ENCODE measurements at regions not wholly inside any gene's neighbourhood (a gene's known extent, or its start where the extent isn't known, plus 50 kb on each side); places are given as distances from the start of the nearest gene placed in this dataset.
"Not testable (repeated sequence)": the region's sequence is repeated elsewhere in the genome, so short reads cannot be mapped to it uniquely, and the experiment has no call there.

- no peak for ATAC-seq
Measured at GRCh38 chr10:31188792-31189406, 130.1 kb upstream of the ZEB1 start.

- ATAC-seq, result no peak
Measured at GRCh38 chr10:31190488-31190887, 128.5 kb upstream of the ZEB1 start.

- ATAC-seq, result no peak
Measured at GRCh38 chr10:31192475-31192874, 126.5 kb upstream of the ZEB1 start.

- no peak for ATAC-seq
Measured at GRCh38 chr10:31194986-31195385, 124.0 kb upstream of the ZEB1 start.

GRCh38 chr10:31197886-31198285 is 121.1 kb upstream of the ZEB1 start:
- ATAC-seq, result no peak

- no peak for ATAC-seq
Measured at GRCh38 chr10:31204090-31204489, 114.9 kb upstream of the ZEB1 start.

- ATAC-seq, result no peak
Measured at GRCh38 chr10:31207636-31208035, 111.4 kb upstream of the ZEB1 start.

GRCh38 chr10:31209478-31209877 is 109.5 kb upstream of the ZEB1 start:
- ATAC-seq, result no peak

GRCh38 chr10:31210190-31210589 is 108.8 kb upstream of the ZEB1 start:
- ATAC-seq, result no peak

- ATAC-seq, result no peak
Measured at GRCh38 chr10:31213959-31214358, 105.1 kb upstream of the ZEB1 start.

GRCh38 chr10:31215052-31215451 is 104.0 kb upstream of the ZEB1 start:
- ATAC-seq, result no peak

GRCh38 chr10:31219306-31219705 is 99.7 kb upstream of the ZEB1 start:
- ATAC-seq, result no peak

- ATAC-seq, result not testable (repeated sequence)
Measured at GRCh38 chr10:31228780-31229179, 90.2 kb upstream of the ZEB1 start.

- no peak for ATAC-seq
Measured at GRCh38 chr10:31239961-31240360, 79.1 kb upstream of the ZEB1 start.

GRCh38 chr10:31242902-31243301 is 76.1 kb upstream of the ZEB1 start:
- ATAC-seq, result no peak

GRCh38 chr10:31251118-31251517 is 67.9 kb upstream of the ZEB1 start:
- ATAC-seq, result not testable (repeated sequence)

GRCh38 chr10:31253237-31253636 is 65.8 kb upstream of the ZEB1 start:
- no peak for ATAC-seq

GRCh38 chr10:31261511-31262311 is 57.3 kb upstream of the ZEB1 start:
- ATAC-seq, result no peak

- ATAC-seq, result no peak
Measured at GRCh38 chr10:31262672-31263071, 56.3 kb upstream of the ZEB1 start.

GRCh38 chr10:31263903-31264302 is 55.1 kb upstream of the ZEB1 start:
- ATAC-seq, result no peak

GRCh38 chr10:31268444-31269303 is 50.3 kb upstream of the ZEB1 start:
- ATAC-seq, result no peak

All from esophagus mucosa (tissue), 1 donor.